Stimulated activated CD8-positive, alpha-beta memory T cell treated with anti-CD3 and anti-CD28 coated beads, Interleukin-7, amount 100 ng/mL, for 1 hour (primary cell): ENCODE measurements at regions not wholly inside any gene's neighbourhood (a gene's known extent, or its start where the extent isn't known, plus 50 kb on each side); places are given as distances from the start of the nearest gene placed in this dataset.

Experiments
- DNase-seq, 2 donors: peaks; one replicate each; pipeline ENCODE4 v3.0.0-alpha.2; 2020; ENCODE audit warnings: low read depth in 2 of 2

DNA sequence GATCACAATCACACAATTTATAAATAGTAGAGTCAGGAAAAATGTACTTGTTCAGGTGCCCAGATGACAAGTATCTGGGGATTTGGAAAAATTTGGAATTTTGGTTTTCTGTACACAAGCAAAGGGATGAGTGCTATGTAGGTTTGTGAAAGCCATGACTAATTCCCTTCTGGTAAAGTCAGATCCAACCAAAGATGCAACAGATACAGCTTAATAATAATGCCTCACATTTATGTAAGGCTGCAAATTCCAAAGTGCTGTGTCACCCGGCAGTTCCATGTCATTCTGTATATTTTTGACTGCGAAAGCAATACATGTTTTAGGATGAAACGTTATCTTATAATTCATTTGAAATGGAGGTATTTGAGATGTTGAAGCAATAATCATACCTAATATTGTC is 102.7 kb upstream of the AGBL1 start:
- no peak for DNase-seq

DNA sequence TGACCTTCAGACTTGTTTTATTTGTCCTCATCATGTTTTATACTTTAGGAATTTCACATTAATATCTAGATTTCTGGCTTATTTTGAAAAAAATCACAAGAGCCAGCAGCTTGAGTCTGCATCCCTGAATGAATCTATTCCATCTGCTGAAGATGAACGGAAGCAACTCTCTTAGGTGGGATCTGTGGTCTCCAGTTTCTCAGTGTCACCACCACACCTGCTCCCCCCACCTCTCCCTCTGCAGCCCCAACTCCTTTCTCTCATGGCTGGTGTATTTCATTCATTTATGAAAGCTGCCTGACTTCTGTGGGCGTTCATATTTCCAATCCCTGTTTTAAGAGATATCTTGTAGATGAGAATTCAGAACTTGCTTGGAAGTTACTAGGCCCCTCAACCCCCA is 102.1 kb upstream of the AGBL1 start:
- DNase-seq = no peak

DNA sequence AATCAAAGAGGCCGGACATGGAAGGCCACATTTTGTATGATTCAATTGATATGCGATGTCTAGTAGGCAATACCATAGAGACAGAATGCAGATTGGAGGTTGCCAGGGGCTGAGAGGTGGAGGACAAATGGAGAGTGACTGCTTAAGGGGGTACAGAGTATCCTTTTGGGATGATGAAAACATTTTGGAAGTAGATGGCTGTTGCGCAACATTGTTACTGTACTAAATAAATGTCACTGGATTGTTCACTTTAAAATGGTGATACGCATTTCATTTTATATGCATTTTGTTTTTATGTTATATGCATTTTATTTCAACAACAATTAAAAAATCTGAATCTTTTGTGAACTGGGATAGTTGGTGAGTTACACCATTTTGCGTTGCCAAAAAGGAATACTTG is 99.7 kb upstream of the AGBL1 start:
- no peak for DNase-seq

DNA sequence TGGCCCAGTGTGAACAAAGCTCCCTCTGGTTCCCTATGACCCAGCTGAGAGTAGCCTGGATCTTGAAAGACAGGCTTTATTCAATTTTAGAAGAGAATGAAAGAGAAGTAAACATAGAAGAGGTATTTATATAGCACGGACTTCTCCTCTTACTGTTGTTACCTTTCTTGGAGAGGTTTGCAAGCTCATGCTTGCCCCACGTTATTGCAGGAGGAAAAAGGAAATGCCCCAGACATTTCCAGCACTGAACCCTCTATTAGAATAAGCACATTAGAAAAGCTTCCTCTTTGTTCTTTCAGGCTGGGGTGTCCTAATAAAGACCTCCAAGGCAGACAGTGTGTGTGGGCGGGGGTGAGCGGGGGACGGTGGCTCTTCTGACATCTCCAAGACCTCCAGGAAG is 98.7 kb upstream of the AGBL1 start:
- no peak for DNase-seq

DNA sequence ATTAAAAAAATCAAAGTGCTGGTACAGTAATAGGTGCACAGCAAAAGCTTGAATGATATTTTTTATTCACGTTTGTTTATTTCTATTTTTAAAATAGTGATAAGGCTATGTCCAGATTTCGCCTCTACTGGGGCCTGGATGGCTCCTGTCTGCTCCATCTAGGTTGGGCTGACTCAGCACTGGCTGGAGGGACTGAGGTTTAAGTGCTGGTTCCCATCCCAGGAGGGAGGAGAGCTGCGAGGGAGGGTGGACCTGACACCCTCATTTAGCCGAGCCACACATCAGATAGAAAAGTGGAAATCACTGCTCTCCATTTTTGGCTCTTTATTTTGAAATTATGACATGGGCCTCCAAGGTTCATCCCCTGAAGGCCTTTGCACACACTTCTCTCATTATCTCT is 95.4 kb upstream of the AGBL1 start:
- DNase-seq = no peak

DNA sequence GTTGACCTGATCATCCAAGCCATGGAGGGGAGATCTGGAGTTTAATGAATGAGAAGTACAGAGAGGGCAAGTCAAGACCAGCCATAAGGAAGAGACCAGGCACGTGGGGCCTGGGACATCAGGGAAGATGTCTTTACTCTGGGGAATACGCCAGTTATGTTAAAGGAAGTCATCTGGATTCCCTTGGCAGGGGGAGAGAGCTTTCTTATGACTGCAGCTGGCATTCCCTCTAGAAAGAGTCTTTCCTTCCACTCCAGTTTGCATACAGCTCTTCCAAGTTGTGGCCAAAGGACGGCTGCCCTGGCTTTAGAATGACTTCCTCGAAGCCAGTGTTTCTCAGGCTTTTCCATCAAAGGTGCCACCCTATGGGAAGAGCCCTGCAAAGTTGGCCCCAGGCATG is 93.6 kb upstream of the AGBL1 start:
- DNase-seq = no peak

DNA sequence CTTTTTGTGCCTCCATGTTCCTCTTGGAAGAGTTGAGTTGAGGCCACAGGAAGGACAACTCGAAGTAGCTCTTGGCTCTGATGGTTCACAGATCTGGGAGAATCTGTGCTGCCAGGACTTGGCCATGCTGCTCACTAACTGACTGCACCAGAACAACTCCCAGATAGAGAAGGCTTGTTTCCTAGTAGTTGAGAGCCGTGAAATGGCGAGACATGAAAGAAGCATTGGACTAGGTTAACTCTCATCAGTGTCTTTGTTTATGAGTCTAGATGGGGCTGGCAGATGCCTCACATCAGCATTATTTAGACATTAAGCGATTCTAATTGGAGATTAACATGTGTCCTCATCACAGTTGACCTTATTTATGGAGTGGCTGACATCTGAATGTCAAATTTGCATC is 92.9 kb upstream of the AGBL1 start:
- DNase-seq = no peak

DNA sequence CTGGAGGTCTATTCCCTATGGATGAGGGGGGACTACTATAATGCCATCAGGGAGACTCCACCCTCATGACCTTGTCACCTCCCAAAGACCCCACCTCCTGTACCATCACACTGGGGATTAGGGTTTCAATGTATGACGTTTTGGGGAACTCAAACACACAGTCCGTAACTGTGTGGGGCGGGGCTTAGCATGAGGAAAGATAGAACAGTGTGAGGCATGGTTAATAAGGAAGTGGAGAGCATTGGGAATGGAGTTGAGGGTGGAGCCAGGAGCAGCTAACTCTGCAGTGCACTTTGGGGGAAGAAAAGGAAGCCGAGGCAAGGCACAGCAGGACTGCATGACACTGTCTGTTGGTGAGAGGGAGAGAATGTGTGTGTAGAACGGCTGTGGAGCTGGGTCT is 90.9 kb upstream of the AGBL1 start:
- DNase-seq = no peak

DNA sequence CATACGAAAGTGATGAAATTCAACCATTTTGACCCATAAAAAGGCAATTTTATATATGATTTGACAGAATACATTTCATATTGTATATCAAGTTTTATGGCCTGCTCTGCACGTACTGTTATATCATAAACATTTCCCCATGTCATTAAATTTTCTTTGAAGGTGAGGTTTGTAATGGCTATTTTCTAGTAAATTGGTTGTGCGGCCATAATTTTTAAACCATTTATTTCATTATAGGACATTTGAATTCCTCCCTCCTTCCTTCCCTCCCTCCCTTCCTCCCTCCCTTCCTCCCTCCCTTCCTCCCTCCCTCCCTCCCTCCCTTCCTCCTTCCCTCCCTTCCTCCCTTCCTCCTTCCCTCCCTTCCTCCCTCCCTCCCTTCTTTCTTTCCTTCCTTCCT is 87.4 kb upstream of the AGBL1 start:
- DNase-seq = no peak

DNA sequence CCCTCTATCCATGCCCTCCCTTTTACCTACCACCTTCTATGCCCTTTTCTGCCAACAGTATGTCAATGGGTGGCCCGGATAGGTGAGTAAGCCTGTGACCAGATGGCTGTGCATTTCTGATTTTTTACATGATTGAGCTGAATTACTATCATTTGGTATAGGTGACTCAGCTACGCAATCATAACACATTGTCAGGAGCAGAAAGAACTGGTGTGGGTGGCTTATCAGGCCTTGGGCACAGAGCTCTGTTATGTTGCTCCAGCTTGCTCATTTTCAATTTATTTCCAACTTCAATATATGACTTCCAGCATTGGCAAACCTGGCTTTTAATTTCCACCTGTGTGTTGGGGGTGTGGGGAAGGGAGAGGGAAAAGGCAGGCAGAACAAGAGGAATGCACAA is 86.6 kb upstream of the AGBL1 start:
- DNase-seq = no peak

DNA sequence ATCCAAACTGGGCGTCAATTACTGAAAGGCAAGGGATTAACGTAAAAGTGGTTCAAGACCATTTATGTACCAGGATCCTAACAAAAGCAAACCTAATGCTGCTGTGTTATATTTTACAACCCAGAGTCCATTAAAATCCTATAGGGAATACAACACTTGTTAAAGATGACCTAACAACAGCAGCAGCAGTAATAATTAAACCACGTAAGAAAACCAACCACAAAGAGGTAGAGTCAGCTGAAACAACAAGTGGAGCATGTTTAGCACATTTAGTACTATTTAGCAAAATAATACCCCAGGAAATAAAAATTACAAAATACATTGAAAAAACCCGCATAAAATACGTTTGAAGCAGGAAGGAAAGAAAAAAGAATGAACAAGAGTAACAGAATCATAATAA is 82.1 kb upstream of the AGBL1 start:
- DNase-seq = no peak

DNA sequence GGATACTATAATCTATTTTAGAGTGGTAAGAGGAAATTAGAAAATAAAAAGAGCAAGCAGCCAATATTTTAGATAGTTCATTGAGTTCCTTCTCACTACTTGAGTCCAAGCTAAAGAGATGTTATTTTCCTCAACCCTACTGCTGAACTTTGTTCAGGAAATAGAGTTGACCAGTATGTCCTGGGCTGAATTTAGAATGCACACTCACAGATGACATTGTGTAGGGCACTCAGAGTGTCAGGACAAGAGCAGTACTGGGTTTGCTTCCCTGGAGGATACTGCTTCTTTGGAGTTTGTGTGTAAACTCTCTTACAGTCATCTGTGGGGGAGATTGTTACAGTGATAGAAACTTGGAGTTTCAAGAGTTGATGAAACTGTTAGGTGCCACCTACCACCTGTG is 80.0 kb upstream of the AGBL1 start:
- no peak for DNase-seq

DNA sequence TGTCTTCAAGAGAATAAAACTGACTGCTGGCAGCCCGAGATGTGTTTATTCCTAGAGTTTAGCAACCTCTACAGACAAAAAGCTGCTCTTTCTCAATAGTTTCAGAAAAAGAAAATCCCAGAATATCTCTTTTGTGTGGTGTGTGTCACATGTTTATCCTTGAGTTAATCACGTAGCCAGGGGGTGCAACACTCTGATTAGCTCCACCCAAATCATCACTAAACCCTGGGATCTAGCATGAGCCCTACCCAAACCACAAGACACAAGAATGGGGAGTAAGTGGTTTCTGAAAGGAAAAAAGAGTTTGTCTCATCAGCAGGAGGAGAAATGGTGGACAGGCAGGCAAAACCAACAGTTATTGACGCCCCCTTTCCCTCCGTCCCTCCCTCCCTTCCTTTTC is 78.5 kb upstream of the AGBL1 start:
- no peak for DNase-seq

DNA sequence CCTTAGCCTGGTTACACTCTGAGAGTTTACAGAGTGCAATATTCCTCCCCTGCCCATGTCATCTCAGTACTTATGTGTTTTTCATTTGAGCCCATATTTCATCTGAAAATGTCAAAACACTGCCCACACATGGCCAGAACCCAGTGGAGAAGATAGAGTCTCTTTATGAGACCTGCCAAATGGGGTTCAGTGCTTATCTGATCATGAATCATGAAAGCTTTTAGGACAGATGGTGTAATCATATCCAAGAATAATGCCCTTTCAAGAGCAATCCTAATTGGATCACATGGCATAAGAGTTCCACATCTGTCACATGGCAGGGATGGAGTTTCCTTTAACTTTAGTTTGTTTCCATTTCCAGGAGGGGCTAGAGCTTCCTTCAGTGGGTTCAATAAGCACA is 77.2 kb upstream of the AGBL1 start:
- no peak for DNase-seq

DNA sequence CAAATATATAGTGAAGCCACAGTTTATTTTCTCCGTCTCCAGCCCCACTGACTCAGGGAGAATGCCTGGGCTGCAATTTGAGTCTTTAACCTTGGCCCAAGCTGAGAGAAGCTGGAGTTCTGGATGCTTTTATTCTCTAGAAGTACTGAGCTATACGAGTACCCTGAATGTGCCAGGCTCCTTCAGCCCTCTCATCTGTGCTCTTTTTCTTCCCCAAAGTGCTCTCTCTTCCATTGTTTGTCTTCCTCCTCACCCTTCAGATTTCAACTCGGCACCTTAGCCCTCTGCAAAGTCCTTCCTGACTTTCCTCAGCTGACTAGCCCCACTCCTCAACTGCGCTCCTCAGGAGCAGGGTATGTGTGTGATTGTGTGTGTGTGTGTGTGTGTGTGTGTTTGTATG is 75.6 kb upstream of the AGBL1 start:
- DNase-seq = no peak

DNA sequence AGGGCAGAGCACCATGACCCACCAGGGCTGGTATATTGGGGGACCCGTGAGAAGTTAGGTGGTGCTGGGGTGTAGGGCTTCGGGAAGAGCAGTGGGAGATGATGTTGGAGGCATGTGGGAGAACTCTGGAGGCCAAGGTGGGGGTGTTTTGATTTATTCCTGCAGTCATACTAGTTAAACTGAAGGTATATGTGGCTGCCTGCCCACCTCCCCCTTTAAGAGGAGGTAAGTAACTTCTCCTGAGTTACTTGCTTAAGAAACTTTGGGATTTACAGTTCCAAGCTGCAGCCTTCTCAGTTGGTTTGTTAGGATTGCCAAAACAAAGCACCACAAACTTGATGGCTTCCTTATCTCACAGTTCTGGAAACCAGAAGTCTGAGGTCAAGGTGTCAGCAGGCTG is 73.1 kb upstream of the AGBL1 start:
- no peak for DNase-seq

DNA sequence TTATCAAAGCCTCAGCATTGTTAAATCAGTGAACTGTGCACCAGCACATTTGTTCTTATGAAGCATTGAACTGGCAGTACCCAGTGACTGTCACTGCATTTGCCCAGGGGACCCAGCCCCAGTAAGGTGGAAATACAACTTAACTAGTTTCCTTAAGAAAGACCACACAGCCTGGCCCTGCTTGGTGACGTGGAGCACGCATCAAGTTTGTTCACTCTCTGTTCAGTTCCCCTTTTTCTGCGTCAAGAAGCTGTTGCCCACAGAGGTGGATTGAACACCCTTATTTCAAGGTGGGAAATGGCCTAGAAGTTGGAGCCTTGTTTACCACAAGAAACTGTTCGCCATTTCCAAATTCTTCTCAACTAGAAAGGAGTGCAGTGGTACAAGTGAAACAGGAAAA is 69.9 kb upstream of the AGBL1 start:
- DNase-seq = no peak

DNA sequence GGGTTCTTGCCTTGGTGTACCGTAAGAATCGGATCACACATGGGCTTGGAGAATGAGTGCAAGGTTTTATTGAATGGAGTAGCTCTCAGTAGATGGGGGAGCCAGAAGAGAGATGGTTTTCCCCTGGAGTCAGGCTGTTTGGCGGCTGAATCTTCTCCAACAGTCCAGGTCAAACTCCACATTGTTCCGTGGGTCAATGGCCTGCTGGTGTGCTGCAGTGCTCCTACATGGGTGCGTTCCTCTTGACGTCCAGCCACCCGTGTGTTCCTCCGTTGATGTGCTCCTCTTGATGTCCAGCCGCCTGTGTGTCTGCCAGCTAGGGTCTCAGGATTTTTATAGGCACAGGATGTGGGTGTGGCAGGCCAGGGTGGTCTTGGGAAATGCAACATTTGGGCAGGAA is 69.3 kb upstream of the AGBL1 start:
- DNase-seq = no peak

DNA sequence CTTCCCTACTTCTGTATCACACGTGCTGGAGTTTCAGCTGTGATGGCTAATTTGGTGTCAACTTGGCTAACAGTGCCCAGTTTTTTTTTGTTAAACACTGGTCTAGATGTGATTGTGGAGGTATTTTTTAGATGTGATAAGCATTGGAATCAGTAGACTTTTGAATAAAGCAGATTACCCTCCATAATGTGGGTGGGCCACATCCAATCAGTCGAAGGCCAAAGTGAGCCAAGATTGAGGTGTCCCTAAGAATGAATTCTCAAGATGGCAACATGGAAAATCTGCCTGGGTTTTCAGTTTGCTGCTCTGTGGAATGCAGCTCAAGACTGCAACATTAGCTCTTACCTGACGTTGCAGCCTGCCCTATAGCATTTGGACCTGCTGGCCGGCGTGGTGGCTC is 68.8 kb upstream of the AGBL1 start:
- no peak for DNase-seq

DNA sequence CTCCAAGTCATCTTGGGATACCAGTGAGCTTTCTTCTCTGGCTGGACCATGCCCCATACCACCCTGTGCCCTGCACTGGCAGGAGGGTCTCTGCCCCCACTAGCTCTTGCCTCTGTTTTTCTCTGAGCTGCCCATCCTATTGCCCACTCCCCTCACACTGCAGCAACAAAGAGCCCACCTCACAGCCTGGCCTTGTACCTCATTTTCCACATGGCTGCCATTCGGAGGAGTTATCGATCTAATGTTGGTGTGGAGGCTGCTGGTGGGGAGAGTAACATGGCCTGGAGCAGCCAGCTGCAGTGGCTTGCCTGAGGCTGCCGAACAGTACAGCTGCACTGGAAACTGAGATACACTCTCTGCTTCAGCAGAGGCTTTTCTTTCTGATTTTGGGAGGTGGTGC is 65.7 kb upstream of the AGBL1 start:
- no peak for DNase-seq

DNA sequence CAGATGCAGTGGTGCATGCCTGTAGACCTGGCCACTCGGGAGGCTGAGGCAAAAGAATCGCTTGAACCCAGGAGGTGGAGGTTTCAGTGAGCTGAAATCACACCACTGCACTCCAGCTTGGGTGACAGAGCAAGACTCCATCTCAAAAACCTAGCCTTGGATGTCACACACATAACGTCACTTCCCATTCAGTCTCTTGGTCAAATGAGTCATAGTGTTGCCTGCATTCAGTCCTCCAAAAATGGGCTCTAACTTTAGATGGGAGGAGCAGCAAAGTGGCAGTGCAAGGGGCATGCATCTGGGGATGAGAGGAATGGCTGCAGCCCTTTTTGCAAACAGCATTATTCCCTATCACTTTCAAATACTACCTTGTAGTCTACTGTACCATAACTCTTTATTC is 62.9 kb upstream of the AGBL1 start:
- DNase-seq = no peak

DNA sequence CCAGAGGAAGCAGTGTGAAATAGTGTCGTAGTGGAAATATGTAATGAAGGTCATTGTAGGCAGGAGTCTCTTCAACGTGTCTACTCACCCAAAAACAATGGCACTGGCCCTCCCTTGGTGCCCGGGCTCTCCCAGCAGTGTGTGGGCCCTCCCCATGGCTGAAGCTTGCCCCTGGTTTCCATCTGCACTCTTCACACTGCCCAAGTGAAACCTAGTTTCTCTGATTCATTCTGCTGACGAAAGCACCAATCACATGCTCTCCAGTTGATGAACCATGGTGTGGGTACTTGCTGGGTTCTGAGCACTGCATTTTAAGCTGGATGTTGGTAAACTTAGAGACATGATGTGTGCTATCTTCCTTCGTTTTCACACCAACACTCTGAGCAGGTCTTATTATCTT is 61.0 kb upstream of the AGBL1 start:
- DNase-seq = no peak

DNA sequence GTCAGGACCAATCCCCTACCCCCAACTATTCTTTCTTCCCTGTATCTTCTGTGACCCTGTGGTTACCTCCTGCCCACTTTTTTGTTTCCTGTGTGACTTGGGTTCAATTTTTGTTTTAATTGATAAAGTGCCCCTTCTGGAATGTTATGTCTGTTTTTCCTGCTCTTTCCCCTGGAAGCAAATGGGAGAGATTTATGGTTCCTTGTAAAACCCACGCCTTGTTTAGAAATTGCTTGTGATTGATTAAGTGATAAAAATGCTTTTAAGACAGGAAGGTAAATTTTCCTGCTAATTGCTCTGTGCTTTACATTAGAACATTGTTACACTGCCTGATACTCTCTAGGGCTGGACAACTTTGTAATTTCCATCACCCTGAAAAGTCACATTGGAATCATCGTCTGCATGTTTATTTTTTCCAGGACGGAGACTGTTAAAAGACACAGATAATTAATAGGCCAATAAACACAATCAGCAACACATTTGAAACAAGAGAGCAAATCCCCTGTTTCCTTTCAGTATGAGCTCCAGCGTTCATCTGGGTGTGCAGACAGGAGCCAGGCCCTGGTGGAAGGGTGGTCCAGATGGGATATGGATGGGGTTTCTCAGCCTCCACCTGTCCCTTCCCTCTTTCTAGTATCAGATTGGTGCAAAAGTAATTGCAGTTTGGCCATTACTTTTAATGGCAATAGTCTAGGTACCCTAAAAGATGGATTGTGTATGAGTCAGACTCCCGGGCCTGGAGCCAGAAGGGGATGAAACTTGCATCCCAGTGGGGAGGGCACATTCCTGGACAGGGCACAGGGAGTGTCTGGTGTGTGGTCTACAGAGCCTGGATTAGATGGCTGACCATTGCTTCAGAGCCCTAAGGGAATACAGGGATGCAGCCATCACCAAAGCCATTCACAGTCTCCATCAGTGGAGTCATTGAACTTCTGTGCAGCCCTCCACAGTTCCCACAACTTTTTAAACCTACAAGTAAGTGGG is 58.1 kb upstream of the AGBL1 start:
- no peak for DNase-seq

DNA sequence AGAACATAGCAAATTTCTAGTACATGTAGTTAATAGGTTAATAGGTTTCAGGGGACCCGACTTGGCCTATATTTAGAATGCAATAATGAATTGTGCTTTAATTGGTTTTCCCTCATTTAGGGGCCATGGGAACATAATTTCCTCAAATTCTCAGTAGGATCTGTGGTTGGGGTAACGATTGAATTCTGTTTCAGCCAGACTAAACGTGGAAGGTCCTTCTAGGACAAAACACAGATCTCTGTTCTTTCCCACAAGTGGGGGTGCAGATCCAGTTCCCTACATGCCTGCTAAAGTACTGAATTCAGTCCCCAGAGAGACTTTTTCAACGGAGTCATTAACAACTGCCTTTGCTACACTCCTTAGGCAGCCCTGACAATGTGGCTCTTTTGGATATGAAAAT is 50.7 kb upstream of the AGBL1 start:
- DNase-seq = no peak
